ENCODE measurements at regions not wholly inside any gene's neighbourhood (a gene's known extent, or its start where the extent isn't known, plus 50 kb on each side); places are given as distances from the start of the nearest gene placed in this dataset.

DNA sequence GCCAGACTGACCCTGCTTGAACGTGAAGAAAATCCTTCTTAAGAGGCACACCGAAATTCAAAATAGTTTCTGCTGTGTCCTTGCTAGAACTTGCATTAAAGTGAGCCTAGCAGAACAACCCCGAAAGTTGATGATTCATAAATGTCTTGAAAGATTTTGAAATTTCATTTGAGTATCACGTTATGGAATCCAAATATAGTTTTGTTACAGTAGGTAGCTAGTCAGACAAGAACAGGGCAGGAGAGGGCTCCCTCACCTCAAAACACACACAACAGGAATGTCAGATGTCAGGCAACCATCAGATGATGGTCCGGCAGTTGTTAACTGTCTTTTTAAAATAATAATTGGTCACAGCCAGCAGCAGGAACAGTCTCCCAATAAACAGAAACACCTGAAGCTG is 259.6 kb upstream of the GNPDA2 start:
- Histone ChIP-seq H3K36me3 (replicated peaks in 1 of 2; ENCODE audit: control insufficient read depth in 1 of 2, insufficient read depth in 2 of 2, low read length in 2 of 2) (no peaks in the 10 kb centered on the region), H3K27me3 (ENCODE audit: control insufficient read depth in 1 of 2, insufficient read depth in 2 of 2, low read length in 2 of 2) (no peaks in the 10 kb centered on the region), H3K4me3 (replicated peaks in 1 of 3; ENCODE audit: insufficient read depth in 1 of 3, low read depth in 2 of 3, low read length in 3 of 3) (no peak overlapping the region), H3K79me2 (ENCODE audit: insufficient read depth, low read length) (no peaks in the 10 kb centered on the region), H2AFZ (ENCODE audit: low read length) (no peak overlapping the region), H4K20me1 (ENCODE audit: insufficient read depth, low read length) (no peaks in the 10 kb centered on the region), H3K4me1 (ENCODE audit: insufficient read depth, low read length) (no peaks in the 10 kb centered on the region), H3K9me3 (ENCODE audit: low read length) (peaks cover 82% of the 10 kb centered on the region), H3K9ac (ENCODE audit: insufficient read depth, low read depth, low read length) (no peak overlapping the region), H3K4me2 (ENCODE audit: low read depth, low read length) (no peak overlapping the region), H3K27ac (ENCODE audit: extremely low read length, insufficient read depth, low read length) (no peak overlapping the region)
- CTCF ChIA-PET (ENCODE audit: low intra/inter-chr PET ratio, low total read pairs): no interaction called here
- POLR2A ChIA-PET: no interaction called here
- no TSS peak for BruUV-seq (replicated peaks)
- no peak for FAIRE-seq
- in situ Hi-C loops (cut with HindIII; ENCODE audit: extremely low pct_ligation_motif_present, low pct_unique_long_range_greater_than_20kb) (no loop called here), intact Hi-C loops (cut with micrococcal nuclease; ENCODE audit: unreplicated experiment) (no loop called here)
- DNase-seq (ENCODE audit: low spot score): no peak
- no peak for ATAC-seq
- 22% methylated on average over 5 of the region's 5 CpGs for WGBS (ENCODE audit: low lambda C conversion rate)
- no peak for TF ChIP-seq KDM6A (CRISPR knock-in tag; IDR thresholded peaks at IDR 0.05; ENCODE audit: low read depth)
- TF ChIP-seq, protein P1, sequence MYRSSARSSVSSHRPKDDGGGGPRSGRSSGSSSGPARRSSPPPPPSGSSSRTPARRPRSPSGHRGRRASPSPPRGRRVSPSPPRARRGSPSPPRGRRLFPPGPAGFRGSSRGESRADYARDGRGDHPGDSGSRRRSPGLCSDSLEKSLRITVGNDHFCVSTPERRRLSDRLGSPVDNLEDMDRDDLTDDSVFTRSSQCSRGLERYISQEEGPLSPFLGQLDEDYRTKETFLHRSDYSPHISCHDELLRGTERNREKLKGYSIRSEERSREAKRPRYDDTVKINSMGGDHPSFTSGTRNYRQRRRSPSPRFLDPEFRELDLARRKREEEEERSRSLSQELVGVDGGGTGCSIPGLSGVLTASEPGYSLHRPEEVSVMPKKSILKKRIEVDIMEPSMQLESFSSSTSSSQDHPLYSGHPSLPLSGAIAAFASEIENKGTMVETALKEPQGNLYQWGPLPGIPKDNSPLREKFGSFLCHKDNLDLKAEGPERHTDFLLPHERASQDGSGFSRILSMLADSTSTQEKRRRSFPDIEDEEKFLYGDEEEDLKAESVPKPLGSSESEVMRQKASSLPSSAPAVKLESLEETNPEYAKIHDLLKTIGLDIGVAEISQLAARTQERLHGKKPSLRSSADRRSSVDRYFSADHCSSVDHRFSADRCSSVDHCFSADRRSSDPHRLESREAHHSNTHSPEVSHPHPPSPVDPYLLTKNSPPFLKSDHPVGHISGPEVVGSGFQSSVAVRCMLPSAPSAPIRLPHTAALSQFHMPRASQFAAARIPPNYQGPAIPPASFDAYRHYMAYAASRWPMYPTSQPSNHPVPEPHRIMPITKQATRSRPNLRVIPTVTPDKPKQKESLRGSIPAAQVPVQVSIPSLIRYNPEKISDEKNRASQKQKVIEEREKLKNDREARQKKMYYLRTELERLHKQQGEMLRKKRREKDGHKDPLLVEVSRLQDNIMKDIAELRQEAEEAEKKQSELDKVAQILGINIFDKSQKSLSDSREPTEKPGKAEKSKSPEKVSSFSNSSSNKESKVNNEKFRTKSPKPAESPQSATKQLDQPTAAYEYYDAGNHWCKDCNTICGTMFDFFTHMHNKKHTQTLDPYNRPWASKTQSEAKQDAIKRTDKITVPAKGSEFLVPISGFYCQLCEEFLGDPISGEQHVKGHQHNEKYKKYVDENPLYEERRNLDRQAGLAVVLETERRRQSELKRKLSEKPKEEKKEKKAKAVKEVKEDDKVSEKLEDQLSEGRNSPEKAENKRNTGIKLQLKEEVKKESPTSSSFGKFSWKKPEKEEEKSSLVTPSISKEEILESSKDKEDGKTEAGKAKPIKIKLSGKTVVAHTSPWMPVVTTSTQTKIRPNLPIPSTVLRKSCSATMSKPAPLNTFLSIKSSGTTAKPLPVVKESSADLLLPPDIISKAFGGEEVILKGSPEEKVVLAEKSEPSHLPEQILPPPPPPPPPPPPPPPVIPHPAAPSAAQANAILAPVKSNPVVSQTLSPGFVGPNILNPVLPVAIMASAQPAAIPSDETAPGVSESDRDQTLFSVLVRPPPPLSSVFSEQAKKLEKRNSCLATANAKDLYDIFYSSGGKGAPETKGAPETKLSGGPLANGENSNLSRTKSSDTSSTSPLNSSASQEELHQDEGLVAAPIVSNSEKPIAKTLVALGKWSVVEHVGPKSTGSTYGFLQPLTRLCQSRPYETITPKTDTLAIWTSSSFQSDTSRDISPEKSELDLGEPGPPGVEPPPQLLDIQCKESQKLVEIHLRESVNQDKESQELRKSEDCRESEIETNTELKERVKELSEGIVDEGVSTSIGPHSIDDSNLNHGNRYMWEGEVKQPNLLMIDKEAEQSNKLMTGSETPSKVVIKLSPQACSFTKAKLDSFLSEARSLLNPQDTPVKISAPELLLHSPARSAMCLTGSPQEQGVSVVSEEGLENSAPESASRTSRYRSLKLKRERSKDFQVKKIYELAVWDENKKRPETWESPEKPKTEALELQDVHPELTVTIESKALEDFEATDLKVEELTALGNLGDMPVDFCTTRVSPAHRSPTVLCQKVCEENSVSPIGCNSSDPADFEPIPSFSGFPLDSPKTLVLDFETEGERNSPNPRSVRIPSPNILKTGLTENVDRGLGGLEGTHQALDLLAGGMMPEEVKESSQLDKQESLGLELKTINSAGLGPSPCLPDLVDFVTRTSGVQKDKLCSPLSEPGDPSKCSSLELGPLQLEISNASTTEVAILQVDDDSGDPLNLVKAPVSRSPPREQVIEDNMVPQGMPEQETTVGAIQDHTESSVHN (CRISPR knock-in tag; IDR thresholded peaks at IDR 0.05): no peak
- TF ChIP-seq, protein P2, sequence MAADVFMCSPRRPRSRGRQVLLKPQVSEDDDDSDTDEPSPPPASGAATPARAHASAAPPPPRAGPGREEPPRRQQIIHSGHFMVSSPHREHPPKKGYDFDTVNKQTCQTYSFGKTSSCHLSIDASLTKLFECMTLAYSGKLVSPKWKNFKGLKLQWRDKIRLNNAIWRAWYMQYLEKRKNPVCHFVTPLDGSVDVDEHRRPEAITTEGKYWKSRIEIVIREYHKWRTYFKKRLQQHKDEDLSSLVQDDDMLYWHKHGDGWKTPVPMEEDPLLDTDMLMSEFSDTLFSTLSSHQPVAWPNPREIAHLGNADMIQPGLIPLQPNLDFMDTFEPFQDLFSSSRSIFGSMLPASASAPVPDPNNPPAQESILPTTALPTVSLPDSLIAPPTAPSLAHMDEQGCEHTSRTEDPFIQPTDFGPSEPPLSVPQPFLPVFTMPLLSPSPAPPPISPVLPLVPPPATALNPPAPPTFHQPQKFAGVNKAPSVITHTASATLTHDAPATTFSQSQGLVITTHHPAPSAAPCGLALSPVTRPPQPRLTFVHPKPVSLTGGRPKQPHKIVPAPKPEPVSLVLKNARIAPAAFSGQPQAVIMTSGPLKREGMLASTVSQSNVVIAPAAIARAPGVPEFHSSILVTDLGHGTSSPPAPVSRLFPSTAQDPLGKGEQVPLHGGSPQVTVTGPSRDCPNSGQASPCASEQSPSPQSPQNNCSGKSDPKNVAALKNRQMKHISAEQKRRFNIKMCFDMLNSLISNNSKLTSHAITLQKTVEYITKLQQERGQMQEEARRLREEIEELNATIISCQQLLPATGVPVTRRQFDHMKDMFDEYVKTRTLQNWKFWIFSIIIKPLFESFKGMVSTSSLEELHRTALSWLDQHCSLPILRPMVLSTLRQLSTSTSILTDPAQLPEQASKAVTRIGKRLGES (CRISPR knock-in tag; IDR thresholded peaks at IDR 0.05; ENCODE audit: borderline replicate concordance): no peak
- no peak for TF ChIP-seq RXRB (CRISPR knock-in tag; IDR thresholded peaks at IDR 0.05; ENCODE audit: borderline replicate concordance)
- TF ChIP-seq ZNF263 (CRISPR knock-in tag; IDR thresholded peaks at IDR 0.05): no peak
- TF ChIP-seq, protein P3, sequence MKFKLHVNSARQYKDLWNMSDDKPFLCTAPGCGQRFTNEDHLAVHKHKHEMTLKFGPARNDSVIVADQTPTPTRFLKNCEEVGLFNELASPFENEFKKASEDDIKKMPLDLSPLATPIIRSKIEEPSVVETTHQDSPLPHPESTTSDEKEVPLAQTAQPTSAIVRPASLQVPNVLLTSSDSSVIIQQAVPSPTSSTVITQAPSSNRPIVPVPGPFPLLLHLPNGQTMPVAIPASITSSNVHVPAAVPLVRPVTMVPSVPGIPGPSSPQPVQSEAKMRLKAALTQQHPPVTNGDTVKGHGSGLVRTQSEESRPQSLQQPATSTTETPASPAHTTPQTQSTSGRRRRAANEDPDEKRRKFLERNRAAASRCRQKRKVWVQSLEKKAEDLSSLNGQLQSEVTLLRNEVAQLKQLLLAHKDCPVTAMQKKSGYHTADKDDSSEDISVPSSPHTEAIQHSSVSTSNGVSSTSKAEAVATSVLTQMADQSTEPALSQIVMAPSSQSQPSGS (CRISPR knock-in tag; IDR thresholded peaks at IDR 0.05): no peak
- no peak for TF ChIP-seq HNF4G (IDR thresholded peaks at IDR 0.05; ENCODE audit: borderline replicate concordance, low read depth, low read length)
- no peak for TF ChIP-seq HNF4G (CRISPR knock-in tag; IDR thresholded peaks at IDR 0.05; ENCODE audit: borderline replicate concordance, low read depth)
- no peak for TF ChIP-seq ZNF329 (CRISPR knock-in tag; IDR thresholded peaks at IDR 0.05; ENCODE audit: low read depth)
- no peak for TF ChIP-seq JDP2 (CRISPR knock-in tag; IDR thresholded peaks at IDR 0.05; ENCODE audit: borderline replicate concordance)
- TF ChIP-seq, protein P4, sequence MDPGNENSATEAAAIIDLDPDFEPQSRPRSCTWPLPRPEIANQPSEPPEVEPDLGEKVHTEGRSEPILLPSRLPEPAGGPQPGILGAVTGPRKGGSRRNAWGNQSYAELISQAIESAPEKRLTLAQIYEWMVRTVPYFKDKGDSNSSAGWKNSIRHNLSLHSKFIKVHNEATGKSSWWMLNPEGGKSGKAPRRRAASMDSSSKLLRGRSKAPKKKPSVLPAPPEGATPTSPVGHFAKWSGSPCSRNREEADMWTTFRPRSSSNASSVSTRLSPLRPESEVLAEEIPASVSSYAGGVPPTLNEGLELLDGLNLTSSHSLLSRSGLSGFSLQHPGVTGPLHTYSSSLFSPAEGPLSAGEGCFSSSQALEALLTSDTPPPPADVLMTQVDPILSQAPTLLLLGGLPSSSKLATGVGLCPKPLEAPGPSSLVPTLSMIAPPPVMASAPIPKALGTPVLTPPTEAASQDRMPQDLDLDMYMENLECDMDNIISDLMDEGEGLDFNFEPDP (CRISPR knock-in tag; conservative IDR thresholded peaks at IDR 0.05): no peak
- no peak for TF ChIP-seq BRD4 (CRISPR knock-in tag; IDR thresholded peaks at IDR 0.05)

All from HepG2 (cell line).